HFFc6 (cell line): ENCODE measurements at regions not wholly inside any gene's neighbourhood (a gene's known extent, or its start where the extent isn't known, plus 50 kb on each side); places are given as distances from the start of the nearest gene placed in this dataset.

Source experiments
- DNase-seq: peaks from one replicate; pipeline ENCODE4 v3.0.0-alpha.2; 2018
- H3K27ac Mint-ChIP-seq: 2 replicates; pipeline ENCODE4 v1.8.0; 2020; ENCODE audit warnings: mild to moderate bottlenecking, mixed read lengths
- H3K27me3 Mint-ChIP-seq: 2 replicates; pipeline ENCODE4 v1.8.0; 2021; ENCODE audit warnings: mild to moderate bottlenecking, moderate library complexity, mixed read lengths; ENCODE audit not compliant: insufficient read depth
- H3K36me3 Mint-ChIP-seq: 2 replicates; pipeline ENCODE4 v1.8.0; 2021; ENCODE audit warnings: low read depth, mixed read lengths
- H3K4me1 Mint-ChIP-seq: 2 replicates; pipeline ENCODE4 v1.8.0; 2020; ENCODE audit warnings: low read depth, mixed read lengths
- H3K4me3 Mint-ChIP-seq: 2 replicates; pipeline ENCODE4 v1.8.0; 2020; ENCODE audit warnings: mild to moderate bottlenecking, moderate library complexity, mixed read lengths
- H3K9me3 Mint-ChIP-seq: 2 replicates; pipeline ENCODE4 v1.8.0; 2020; ENCODE audit warnings: mild to moderate bottlenecking, mixed read lengths
- TF ChIP-seq, protein P1 (sequence below): fragments of 200-600 bp; sonication (generic); IDR thresholded peaks from 2 replicates; pipeline ENCODE4 v1.5.0; 2021; ENCODE audit warnings: antibody characterized with exemption, mild to moderate bottlenecking

DNA sequence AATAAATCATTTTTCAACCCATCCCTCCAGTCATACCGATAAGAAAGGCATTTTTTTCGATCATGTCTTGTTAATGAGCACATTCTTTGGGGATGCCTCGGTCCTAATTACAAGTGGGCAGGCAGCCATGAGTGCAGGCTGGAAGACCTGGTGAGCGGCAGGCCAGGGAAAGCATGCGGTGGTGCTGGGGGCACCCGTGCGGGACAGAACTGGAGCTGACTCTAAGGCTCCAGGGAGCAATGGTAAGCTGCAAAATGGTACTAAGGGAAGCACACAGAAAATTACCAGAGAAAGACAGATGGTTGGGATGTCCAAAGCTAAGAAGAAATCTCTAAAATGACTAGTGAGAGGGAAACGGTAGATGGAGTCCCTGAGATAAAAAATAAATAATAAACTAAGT is 411.0 kb upstream of the AGA start:
- Mint-ChIP-seq H3K4me1 (peaks cover 27% of the 10 kb centered on the region), H3K9me3 (no peaks in the 10 kb centered on the region), H3K27me3 (no peaks in the 10 kb centered on the region; the same call in none of the 2 replicates), H3K27ac (no peak overlapping the region), H3K36me3 (no peaks in the 10 kb centered on the region), H3K4me3 (no peak overlapping the region)
- TF ChIP-seq, protein P1, sequence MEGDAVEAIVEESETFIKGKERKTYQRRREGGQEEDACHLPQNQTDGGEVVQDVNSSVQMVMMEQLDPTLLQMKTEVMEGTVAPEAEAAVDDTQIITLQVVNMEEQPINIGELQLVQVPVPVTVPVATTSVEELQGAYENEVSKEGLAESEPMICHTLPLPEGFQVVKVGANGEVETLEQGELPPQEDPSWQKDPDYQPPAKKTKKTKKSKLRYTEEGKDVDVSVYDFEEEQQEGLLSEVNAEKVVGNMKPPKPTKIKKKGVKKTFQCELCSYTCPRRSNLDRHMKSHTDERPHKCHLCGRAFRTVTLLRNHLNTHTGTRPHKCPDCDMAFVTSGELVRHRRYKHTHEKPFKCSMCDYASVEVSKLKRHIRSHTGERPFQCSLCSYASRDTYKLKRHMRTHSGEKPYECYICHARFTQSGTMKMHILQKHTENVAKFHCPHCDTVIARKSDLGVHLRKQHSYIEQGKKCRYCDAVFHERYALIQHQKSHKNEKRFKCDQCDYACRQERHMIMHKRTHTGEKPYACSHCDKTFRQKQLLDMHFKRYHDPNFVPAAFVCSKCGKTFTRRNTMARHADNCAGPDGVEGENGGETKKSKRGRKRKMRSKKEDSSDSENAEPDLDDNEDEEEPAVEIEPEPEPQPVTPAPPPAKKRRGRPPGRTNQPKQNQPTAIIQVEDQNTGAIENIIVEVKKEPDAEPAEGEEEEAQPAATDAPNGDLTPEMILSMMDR, result no peak
- no peak for DNase-seq

- H3K27ac Mint-ChIP-seq, result no peak overlapping the region
- H3K4me3 Mint-ChIP-seq, result no peak overlapping the region
Measured at GRCh38 chr4:177855507-177856197, 413.4 kb upstream of the AGA start.

GRCh38 chr4:177860171-177860570 is 417.9 kb upstream of the AGA start:
- DNase-seq, result no peak
- no peaks in the 10 kb centered on the region for H3K36me3 Mint-ChIP-seq
- peaks cover 30% of the 10 kb centered on the region for H3K4me1 Mint-ChIP-seq
- no peak overlapping the region for H3K4me3 Mint-ChIP-seq
- no peaks in the 10 kb centered on the region for H3K9me3 Mint-ChIP-seq
- H3K27ac Mint-ChIP-seq, result no peak overlapping the region
- H3K27me3 Mint-ChIP-seq, result no peaks in the 10 kb centered on the region
- TF ChIP-seq, protein P1, result no peak

More at GRCh38 chr4:177855507-177856197, 413.4 kb upstream of the AGA start:
- no peak for DNase-seq
- Mint-ChIP-seq H3K4me1 (peaks cover 35% of the 10 kb centered on the region), H3K9me3 (no peaks in the 10 kb centered on the region), H3K27me3 (no peaks in the 10 kb centered on the region; the same call in 1 of the 2 replicates), H3K36me3 (no peaks in the 10 kb centered on the region)
- TF ChIP-seq, protein P1, result no peak

DNA sequence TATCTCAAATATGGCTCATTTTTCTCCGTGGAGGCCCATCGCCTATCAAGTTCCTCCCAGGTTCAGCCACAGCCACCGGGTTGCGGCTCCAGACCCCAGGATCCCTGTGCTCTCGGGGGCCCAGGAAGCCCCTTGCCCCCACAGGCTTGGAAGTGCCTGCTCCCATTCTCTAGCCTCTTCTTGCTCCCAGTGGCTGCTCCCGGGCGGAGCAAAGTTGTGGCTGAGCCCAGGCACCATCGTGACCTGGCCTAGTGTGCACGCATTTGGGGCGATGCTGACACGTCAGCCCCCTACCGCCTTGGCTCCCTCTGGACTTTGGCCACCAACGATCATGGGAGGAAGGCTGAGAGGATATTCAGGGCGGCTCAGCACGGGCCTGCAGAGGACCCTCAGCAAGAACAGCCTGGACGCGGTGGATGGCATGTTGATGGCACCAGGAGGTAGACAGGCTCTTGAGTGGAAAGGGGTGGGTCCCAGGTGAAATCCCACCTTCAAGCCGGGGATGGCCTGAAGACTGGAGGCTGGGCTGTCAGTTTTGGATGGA is 419.4 kb upstream of the AGA start:
- no peak overlapping the region for H3K4me3 Mint-ChIP-seq
- no peaks in the 10 kb centered on the region for H3K36me3 Mint-ChIP-seq
- peaks cover 18% of the 10 kb centered on the region for H3K4me1 Mint-ChIP-seq

GRCh38 chr4:177862541-177863176 is 420.4 kb upstream of the AGA start:
- no peak for DNase-seq
- no peak overlapping the region for H3K4me3 Mint-ChIP-seq
- TF ChIP-seq, protein P1, result no peak
- peaks cover 18% of the 10 kb centered on the region for H3K4me1 Mint-ChIP-seq
- peaks cover 4% of the 10 kb centered on the region; the same call in 1 of the 2 replicates for H3K27me3 Mint-ChIP-seq
- no peaks in the 10 kb centered on the region for H3K36me3 Mint-ChIP-seq
- H3K27ac Mint-ChIP-seq, result no peak overlapping the region
- H3K9me3 Mint-ChIP-seq, result no peaks in the 10 kb centered on the region

More for the DNA sequence above, 419.4 kb upstream of the AGA start:
- no peak overlapping the region for H3K27ac Mint-ChIP-seq
- H3K9me3 Mint-ChIP-seq, result no peaks in the 10 kb centered on the region
- TF ChIP-seq, protein P1, result no peak
- DNase-seq, result no peak
- H3K27me3 Mint-ChIP-seq, result peaks cover 4% of the 10 kb centered on the region; the same call in 1 of the 2 replicates
